ENCODE measurements at regions not wholly inside any gene's neighbourhood (a gene's known extent, or its start where the extent isn't known, plus 50 kb on each side); places are given as distances from the start of the nearest gene placed in this dataset.
"Not testable (repeated sequence)": the region's sequence is repeated elsewhere in the genome, so short reads cannot be mapped to it uniquely, and the experiment has no call there.

DNA sequence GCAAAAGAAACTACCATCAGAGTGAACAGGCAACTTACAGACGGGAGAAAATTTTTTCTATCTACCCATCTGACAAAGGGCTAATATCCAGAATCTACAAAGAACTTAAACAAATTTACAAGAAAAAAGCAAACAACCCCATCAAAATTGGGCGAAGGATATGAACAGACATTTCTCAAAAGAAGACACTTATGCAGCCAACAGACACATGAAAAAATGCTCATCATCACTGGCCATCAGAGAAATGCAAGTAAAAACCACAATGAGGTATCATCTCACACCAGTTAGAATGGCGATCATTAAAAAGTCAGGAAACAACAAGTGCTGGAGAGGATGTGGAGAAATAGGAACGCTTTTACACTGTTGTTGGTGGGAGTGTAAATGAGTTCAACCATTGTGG is 206.6 kb upstream of the HTR1E start:
- not testable (repeated sequence) for DNase-seq

DNA sequence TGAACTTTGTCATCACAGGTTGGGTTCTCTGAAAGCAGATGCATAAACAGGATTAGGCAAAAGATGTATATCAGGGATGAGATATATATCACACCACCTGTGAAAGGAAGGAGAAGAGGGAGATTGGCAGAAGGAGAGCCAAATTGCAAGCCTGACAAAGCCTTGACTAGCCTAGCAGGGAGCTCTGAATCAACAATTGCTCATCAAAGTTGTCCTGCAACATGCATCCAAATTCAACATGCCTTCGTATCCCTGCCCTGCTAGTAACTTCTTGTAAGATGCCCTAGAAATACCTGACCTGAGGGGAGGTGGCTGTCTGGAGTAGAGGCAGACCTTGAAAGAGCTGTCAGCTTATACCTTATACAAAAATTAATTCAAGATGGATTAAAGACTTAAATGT is 207.1 kb upstream of the HTR1E start:
- DNase-seq, result no peak

DNA sequence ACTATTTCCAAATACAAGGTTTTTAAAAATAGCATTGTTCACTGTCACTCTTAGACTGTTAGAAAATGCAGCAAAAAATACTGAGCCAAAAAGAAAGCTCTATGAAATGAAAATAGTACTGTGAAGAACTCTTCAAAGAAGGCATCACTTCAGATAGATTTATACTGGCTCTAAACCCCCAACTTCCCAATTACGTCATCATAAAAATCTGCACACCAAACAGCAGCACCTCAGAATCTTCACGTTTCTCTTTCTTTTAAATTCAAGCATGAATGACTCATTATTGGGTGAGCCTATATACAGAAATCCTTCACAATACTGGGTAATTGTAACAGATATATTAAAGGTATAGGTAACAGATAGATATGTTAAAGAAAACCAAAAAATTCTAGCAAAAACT is 208.4 kb upstream of the HTR1E start:
- DNase-seq, result no peak

DNA sequence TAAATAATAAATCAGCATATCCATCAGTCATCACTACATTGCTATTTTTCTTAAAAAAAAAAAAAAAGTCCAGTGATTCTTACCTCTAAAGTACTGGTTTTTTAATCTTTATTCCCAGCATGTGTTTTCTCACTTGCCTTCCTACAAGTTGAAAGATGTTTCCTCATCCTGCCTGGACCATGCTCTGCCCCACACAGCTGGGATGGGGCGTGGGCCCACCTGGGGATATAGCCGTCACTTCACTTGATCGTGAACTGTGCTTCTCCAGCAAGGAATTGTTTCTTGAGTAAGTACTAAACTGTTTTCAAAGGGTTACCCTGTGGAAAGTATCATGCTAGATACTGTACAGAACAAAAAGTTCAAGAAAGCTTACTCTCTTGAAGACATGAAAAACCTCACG is 212.6 kb upstream of the HTR1E start:
- DNase-seq, result no peak

DNA sequence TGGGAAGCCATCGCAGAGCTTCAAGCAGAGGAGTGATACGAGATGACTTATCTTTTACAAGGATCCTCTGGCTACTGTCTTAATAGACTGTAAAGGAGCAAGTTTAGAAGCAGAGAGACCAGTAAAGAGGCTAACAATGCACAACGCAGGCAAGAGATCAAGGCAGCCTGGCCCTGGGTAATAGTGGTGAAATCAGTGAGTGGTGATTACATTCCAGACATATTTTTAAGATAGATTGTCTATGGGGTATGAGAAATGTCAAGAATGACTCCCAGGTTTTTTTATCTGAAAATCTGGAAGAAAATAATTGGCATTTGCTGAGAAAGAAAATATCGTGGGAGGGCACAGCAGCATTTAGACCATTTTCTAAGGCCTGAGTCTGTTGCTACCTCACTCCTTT is 213.6 kb upstream of the HTR1E start:
- no peak for DNase-seq

DNA sequence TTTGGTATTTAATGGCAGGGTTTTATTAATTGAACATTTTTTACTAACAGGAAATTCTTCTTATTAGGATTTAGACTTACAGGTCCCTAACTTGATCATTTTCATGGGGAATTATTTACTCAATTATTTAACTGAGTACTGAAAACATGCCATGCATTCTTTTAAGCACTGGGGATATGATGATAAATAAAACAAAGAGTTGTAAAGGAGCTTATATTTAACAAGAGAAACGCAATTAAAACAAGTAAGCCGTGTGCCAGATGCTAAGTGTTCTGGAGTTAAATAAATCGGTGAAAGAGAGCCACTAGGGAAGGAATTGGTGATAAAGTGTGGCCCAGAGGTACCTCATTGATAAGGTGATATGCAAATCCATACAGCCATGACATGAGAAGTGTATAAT is 214.2 kb upstream of the HTR1E start:
- DNase-seq, result no peak

DNA sequence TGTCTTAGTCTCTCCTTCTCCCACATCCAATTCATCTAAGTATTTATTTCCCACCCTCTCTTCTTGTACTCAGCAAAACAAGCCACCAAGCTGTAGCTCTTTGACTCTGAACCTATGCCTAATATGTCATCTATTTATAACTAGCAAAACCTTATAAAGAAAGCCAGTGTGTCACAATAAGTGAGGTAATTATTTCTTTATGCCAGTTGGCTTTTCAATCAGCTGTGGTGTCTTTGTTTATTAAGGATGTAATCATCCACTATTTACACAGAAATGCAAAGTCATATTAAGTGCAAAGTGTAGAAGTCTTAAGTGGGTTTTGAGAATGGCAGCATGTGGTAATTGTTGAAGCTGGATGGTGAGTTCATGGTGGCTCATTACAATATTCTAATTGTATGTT is 215.2 kb upstream of the HTR1E start:
- no peak for DNase-seq

DNA sequence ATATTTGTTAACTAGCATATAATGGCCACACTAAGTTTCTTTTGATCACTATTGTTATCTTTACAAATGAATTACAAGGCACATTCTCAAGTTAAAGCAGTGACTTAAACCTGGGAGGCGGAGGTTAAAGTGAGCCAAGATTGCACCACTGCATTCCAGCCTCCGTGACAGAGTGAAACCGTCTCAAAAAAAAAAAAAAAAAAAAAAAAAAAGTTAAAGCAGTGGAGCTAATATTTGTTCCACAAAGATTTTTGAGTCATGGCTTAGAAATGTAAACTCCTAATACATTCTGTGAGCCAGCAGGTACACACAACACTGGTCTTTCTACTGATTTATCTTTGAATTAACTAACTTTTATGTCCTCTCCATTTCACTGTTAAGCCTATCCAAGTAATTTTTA is 221.7 kb upstream of the HTR1E start:
- no peak for DNase-seq

DNA sequence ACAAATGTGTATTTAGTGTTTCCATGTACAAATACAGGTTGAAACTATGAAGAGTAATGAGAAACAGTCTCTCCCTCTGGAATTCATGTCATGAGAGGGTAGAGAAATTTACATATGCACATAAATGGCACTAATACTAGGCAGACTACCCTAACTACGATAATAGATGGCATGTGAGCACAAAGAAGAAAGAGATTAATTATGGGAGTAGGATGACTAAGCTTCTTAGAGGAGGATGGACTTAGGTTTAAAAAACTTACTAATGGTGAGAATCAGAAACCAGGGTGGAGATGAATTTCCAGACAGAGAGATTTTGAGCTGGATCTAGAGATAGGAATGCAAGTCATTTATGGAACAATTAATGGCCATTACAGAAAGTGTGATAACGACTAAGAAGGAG is 225.3 kb upstream of the HTR1E start:
- DNase-seq, result no peak

DNA sequence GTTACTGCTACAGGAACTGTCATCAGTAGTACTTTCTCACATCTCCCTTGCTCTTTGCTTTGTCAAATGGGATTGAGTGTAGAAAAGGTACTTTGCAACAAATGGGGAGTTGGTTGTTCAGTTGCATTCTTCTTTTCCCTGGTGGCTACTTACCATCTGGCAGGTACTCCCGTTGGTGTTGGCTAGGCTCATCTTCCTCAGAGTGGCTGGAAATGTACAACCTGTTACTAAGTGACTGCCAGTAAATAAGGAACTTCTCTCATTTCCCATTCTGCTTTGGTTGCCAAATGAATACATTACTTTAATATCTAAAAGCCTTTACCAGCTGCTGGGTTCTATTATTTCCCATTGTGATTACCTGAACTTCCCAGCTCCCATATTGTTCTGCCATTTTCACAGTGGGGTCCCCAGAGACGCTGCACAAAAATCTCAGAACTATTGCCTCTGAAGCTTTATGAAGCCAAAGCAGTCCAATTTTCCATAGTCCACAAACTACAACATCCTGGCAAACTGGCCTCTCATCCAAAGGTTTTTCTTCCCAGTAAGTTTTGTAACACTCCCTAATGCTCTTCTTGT is 229.7 kb upstream of the HTR1E start:
- no peak for DNase-seq

DNA sequence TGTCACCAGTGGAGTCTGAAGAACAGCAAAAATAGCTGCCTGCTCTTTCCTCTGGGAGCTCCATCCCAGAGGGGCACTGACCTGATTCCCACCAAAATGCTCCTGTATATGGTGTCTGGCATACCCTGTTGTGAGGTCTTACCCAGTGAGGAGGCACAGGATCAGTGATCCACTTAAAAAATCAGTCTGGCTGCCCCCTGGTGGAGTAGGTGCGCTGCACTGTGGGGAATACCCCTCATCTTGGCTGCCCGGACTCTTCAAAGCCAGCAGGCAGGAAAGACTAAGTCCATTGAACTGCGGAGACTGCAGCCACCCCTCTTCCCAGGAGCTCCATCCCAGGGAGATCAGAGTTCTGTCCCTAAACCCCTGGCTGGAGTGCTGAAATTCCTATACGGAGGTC is 230.9 kb upstream of the HTR1E start:
- no peak for DNase-seq

DNA sequence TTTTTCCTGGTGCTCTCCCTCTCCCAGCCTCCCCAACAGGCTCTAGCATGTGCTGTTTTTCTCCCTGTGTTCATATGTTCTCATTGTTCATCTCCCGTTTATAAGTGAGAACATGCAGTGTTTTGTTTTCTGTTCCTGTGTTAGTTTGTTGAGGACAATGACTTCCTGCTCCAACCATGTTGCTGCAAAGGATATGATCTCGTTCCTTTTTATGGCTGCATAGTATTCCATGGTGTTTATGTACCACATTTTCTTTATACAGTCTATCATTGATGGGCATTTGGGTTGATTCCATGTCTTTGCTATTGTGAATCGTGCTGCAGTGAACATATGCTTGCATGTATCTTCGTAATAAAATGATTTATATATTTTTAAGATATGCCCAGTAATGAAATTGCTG is 236.1 kb upstream of the HTR1E start:
- DNase-seq, result not testable (repeated sequence)

DNA sequence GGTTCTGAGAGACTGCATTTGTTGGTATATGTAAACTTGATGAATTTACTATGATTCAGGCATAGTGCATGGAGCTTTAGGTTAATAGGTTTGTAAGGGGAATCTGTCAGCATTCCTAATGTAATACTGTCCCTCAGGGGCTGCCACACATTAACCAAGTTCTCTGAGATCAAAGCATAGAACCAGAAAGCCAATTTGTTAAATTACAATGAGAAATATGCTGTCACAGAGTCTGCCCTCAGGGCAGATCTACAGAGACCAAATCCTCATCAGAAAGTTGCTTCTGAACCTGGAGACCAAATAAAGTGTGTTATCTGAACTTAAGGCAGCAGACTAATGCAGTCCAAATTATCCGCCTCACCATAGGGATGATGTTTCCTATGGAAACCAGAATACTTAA is 250.8 kb upstream of the HTR1E start:
- no peak for DNase-seq

DNA sequence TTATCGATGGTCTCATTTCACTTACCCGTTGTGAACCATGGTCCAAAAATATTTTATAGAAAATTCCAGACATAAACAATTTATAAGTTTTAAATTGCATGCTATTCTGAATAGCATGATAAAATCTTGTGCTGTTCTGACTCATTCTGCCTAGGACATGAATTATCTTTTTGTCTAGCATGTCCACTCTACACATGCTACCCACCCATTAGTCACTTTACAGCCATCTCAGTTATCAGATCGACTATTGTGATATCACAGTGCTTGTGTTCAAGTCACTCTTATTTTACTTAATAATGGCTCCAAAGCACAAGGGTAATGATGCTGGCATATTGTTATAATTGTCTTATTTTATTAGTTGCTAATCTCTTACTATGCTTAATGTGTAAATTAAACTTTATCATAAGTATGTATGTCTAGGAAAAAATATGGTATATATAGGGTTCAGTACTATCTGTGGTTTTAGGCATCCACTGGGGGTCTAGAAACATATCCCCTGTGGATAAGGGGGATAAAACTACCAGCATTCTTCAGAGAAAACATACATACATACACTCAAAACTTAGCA is 252.0 kb upstream of the HTR1E start:
- no peak for DNase-seq

DNA sequence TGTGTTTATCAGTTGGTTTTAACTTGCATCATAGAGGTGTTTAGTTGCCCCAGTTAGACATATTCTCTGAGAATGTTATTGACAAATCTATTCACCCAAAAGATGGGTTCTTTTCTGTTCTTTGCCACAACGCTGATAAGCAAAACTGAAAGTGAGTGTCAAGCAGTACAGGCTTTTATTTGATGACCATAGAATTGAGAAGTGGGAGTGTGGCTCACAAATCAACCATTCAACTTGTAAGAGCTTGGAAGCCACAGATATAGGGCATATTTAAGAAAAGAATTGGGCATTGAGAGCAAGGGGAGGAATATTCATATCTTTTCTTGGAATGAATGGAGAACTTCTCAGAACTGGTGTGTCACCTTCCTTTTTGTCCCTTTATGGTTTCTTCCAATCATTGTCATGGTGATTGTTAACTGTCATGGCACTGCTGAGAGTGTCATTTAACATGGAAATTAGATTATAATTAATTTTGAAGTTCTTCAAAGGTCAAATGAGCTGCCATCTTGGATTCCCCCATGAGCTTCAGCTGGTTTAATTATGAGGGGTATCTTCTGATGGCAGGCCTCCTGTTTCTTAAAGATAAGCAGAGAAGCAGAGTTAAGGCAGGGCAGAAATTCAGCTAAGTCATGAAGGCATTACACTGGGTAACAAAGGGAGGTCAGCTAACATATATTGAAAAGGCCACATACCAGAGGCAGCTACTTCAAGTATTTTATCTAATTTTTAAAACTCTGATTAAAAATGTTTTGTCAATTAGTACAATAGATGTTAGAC is 254.0 kb upstream of the HTR1E start:
- DNase-seq, result no peak

DNA sequence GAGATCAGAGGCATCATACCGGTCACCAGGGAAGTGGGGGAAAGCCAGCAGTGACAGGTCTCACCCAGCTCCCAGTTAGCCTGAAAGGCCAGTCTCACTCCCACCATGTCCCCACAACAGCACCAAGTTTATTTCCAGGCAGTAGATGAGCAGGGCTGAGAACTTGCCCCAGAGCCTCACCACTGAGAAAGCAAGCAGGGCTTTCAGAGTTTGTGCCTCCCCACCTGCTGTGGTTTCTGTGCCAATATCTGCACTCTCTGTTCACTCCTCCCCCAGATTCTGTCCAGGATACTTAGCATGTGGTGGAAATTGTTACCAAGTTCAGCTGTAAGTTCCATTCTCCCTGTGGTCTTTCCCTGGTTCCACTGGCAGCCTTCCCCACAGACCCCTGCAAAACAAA is 255.0 kb upstream of the HTR1E start:
- no peak for DNase-seq

DNA sequence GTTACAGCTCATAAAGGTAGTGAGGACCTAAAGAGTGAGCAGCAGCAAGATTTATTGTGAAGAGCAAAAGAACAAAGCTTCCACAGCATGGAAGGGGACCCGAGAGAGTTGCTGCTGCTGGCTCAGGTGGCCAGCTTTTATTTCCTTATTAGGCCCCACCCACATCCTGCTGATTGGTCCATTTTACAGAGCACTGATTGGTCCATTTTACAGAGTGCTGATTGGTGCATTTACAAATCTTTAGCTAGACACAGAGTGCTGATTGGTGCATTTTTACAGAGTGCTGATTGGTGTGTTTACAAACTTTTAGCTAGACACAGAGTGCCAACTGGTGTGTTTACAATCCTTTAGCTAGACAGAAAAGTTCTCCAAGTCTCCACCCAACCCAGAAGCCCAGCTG is 256.2 kb upstream of the HTR1E start:
- not testable (repeated sequence) for DNase-seq

DNA sequence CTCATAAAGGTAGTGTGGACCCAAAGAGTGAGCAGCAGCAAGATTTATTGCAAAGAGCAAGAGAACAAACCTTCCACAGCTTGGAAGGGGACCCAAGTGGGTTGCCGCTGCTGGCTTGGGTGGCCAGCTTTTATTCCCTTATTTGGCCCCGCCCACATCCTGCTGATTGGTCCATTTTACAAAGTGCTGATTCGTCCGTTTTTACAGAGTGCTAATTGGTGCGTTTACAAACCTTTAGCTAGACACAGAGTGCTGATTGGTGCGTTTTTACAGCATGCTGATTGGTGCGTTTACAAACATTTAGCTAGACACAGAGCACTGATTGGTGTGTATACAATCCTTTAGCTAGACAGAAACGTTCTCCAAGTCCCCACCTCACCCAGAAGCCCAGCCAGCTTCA is 265.2 kb upstream of the HTR1E start:
- DNase-seq, result not testable (repeated sequence)

DNA sequence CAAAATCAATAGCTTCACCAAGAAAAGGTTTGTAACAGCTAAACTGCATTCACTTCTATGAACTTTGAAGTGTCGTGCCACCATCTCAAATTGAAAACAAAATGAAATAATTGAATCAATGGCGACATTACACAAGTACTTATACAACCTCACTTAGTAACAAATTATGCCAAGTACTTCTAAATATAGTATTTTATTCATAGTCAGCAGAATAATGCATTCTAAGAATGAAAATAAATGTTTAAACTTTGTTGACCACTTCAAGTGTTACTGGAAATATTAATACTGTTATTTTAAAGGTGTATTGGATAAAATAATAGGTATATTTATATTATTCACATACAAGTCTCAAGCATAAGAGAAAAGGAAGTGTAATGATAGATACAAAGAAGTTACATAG is 280.1 kb upstream of the HTR1E start:
- no peak for DNase-seq

DNA sequence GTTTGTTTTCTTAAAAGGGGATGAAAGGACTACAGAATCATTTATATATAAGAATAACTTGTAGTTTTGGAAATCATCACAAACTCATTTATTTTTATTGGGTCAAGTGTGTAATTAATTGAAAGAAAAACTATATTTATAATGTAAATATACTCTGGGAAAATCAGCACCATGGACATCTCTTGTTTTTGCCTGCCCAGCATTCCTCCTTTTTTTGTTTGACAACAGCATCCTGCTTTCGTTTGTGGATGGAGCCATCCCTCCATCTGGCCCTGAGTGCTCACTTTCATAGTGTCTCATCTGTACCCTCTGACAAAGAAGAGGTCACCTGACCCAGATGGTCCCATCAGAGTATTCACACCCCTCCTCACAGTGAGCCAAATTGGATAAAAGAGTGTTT is 308.2 kb upstream of the HTR1E start:
- DNase-seq, result no peak

DNA sequence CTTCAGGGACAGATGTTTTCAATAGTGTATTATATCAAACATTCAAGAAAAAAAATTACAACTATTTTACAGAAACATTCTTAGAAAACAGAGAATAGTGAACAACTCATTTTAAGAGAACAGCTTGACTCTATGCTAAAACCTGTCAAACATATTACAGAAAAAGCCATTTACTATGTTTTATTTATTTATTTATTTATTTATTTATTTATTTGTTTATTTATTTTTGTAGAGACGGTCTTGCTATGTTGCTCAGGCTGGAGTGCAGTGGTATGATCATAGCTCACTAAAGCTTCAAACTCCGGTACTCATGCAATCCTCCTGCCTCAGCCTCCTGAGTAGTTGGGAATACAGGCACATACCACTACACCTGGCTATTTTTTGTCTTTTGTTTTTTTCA is 317.9 kb upstream of the HTR1E start:
- DNase-seq, result no peak

DNA sequence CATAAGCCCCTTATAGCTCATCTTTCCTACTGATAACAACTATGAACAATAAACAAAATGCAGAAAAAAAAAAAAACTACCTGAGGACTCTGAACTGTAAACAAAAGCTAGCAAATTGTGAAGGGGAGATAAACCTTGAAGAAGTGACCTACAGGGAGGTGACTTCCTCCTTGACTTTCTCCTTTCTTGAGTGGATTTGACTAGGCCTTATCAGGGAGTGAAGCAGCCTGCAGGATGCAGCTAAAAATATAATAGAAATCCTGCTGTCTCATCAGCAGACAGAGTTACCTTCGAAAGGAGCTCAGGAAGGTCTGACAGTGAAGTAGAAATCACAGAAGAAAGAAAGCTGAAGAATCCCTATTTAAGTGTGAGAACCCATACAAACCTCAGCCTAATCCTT is 322.0 kb upstream of the HTR1E start:
- DNase-seq, result no peak

DNA sequence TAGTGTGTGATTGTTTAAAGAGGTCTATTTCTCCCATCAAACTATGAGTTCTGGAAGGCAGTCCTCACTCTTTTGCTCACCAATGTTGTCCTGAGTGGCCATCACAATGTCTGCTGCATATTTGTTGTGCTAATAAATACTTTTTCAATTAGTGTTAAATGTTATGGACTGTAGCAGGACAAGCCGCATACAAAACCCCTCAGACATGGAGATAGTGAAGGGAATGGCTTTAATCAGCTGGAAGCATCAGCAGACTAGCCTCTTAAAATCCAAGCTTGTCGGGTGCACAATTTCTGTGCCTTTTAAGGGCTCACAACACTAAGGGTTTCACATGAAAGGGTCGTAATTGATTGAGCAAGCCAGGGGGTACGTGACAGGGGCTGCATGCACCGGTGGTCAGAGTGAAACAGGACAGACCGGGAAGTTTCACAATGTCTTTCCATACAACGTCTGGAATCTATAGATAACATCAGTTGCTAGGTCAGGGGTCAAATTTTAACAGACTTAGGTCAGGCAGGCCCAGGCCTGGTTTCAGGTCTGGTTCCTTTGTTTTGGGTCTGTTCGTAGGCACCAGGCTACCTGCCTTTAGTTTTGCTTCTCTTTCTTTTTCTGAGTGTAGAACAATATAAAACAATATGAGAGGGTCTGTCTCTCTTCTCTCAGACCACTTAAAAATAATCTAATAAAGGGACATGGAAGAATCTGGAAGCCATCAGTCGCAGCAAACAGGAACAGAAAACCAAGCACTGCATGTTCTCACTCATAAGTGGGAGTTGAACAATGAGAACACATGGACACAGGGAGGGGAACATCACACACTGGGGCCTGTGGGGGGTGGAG is 327.6 kb upstream of the HTR1E start:
- DNase-seq, result no peak

DNA sequence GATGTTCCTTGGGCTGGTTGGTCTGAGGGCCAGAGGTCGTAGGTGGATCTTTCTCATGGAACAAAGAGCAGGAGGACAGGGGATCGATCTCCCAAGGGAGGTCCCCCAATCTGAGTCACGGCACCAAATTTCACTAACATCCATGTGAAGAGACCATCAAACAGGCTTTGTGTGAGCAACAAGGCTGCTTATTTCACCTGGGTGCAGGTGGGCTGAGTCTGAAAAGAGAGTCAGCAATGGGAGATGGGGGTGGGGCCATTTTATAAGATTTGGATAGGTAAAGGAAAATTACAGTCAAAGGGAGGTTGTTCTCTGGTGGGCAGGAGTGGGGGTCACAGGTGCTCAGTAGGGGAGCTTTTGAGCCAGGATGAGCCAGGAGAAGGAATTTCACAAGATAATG is 334.0 kb upstream of the HTR1E start:
- not testable (repeated sequence) for DNase-seq

Data from SHP77 treated with DMSO at 0.1 percent for 48 hours (cell line).